CD14-positive monocyte (primary cell): ENCODE measurements at regions not wholly inside any gene's neighbourhood (a gene's known extent, or its start where the extent isn't known, plus 50 kb on each side); places are given as distances from the start of the nearest gene placed in this dataset.

ENCODE experiments used
- DNase-seq, 3 donors: peaks; one replicate each; pipeline ENCODE4 v3.0.0-alpha.2; 2011 to 2022
- H2AFZ ChIP-seq: 2 replicates; pipeline ENCODE4 v1.6.0; 2012; ENCODE audit warnings: mild to moderate bottlenecking, low read depth, low read length, inconsistent platforms; ENCODE audit not compliant: insufficient read depth, poor library complexity, severe bottlenecking
- H3K27ac ChIP-seq, 2 donors: 1 replicate in 1 of 2; 2 replicates in 1 of 2; pipeline ENCODE4 v1.5.1; 2012 to 2013; ENCODE audit warnings: low read length in 2 of 2, control low read depth in 1 of 2, inconsistent platforms in 1 of 2, low read depth in 1 of 2, mild to moderate bottlenecking in 1 of 2
- H3K27me3 ChIP-seq, 2 donors: one replicate each; pipeline versions ENCODE4 v1.6.0 to v1.6.1; 2011 to 2013; ENCODE audit warnings: low read length in 2 of 2; ENCODE audit not compliant: control insufficient read depth in 2 of 2, insufficient read depth in 2 of 2
- H3K36me3 ChIP-seq, 2 donors: replicated peaks in 1 of 2; 1 replicate in 1 of 2; 2 replicates in 1 of 2; pipeline versions ENCODE4 v1.5.1 to v1.6.1; 2012 to 2013; ENCODE audit warnings: low read length in 2 of 2, control low read depth in 1 of 2, inconsistent platforms in 1 of 2, mild to moderate bottlenecking in 1 of 2; ENCODE audit not compliant: insufficient read depth in 2 of 2, control insufficient read depth in 1 of 2
- H3K4me1 ChIP-seq, 2 donors: 1 replicate in 1 of 2; 2 replicates in 1 of 2; pipeline versions ENCODE4 v1.5.1 to v1.6.1; 2012 to 2013; ENCODE audit warnings: low read length in 2 of 2, control low read depth in 1 of 2, inconsistent platforms in 1 of 2, mild to moderate bottlenecking in 1 of 2, moderate library complexity in 1 of 2; ENCODE audit not compliant: insufficient read depth in 2 of 2, control insufficient read depth in 1 of 2
- H3K4me2 ChIP-seq: replicated peaks from 2 replicates; pipeline ENCODE3; 2012; ENCODE audit warnings: low read length, moderate library complexity, mild to moderate bottlenecking; ENCODE audit not compliant: poor library complexity, severe bottlenecking; ENCODE audit errors: extremely low read depth
- H3K4me3 ChIP-seq, 3 experiments: fragments of 200-600 bp in 1 of 3; sonication (generic) in 1 of 3; replicated peaks in 1 of 3; 1 replicate in 2 of 3; 2 replicates in 1 of 3; pipeline ENCODE4 v1.5.1; 2011 to 2013; ENCODE audit warnings: low read length in 3 of 3, mild to moderate bottlenecking in 3 of 3, control low read depth in 2 of 3, low read depth in 2 of 3, inconsistent platforms in 1 of 3, moderate library complexity in 1 of 3
- H3K79me2 ChIP-seq: 2 replicates; pipeline ENCODE4 v1.6.0; 2012; ENCODE audit warnings: mild to moderate bottlenecking, control low read depth, inconsistent platforms, low read length, moderate library complexity; ENCODE audit not compliant: insufficient read depth
- H3K9ac ChIP-seq: 2 replicates; pipeline ENCODE4 v1.6.0; 2017; ENCODE audit warnings: low read length, mild to moderate bottlenecking; ENCODE audit not compliant: insufficient read depth, poor library complexity, severe bottlenecking
- H3K9me3 ChIP-seq, 2 donors: replicated peaks in 1 of 2; 1 replicate in 1 of 2; 2 replicates in 1 of 2; pipeline versions ENCODE4 v1.5.1 to v1.6.1; 2012 to 2013; ENCODE audit warnings: low read length in 2 of 2, control low read depth in 1 of 2; ENCODE audit not compliant: control insufficient read depth in 1 of 2, insufficient read depth in 1 of 2
- H4K20me1 ChIP-seq: 2 replicates; pipeline ENCODE4 v1.6.0; 2012; ENCODE audit warnings: mild to moderate bottlenecking, low read length, control low read depth, moderate library complexity; ENCODE audit not compliant: insufficient read depth
- H3K27ac Mint-ChIP-seq, 7 donors: one replicate each; pipeline ENCODE4 v1.8.0; 2020; ENCODE audit warnings: mild to moderate bottlenecking in 7 of 7, mixed read lengths in 7 of 7, moderate library complexity in 6 of 7, inconsistent platforms in 2 of 7
- H3K27me3 Mint-ChIP-seq, 3 donors: one replicate each; pipeline ENCODE4 v1.8.0; 2021 to 2022; ENCODE audit warnings: low read depth in 3 of 3, mild to moderate bottlenecking in 3 of 3, mixed read lengths in 3 of 3, moderate library complexity in 3 of 3, inconsistent platforms in 1 of 3
- H3K36me3 Mint-ChIP-seq, 2 donors: one replicate each; pipeline ENCODE4 v1.8.0; 2020; ENCODE audit warnings: mixed read lengths in 2 of 2, inconsistent platforms in 1 of 2, mild to moderate bottlenecking in 1 of 2
- H3K4me1 Mint-ChIP-seq: one replicate; pipeline ENCODE4 v1.8.0; 2020; ENCODE audit warnings: mild to moderate bottlenecking, mixed read lengths
- H3K4me3 Mint-ChIP-seq, 2 donors: one replicate each; pipeline ENCODE4 v1.8.0; 2020; ENCODE audit warnings: mild to moderate bottlenecking in 2 of 2, mixed read lengths in 2 of 2, moderate library complexity in 1 of 2
- H3K9me3 Mint-ChIP-seq, 7 donors: one replicate each; pipeline ENCODE4 v1.8.0; 2020 to 2022; ENCODE audit warnings: mixed read lengths in 7 of 7, mild to moderate bottlenecking in 6 of 7, moderate library complexity in 6 of 7, inconsistent platforms in 2 of 7
- WGBS: methylation state at CpG from one replicate; pipeline ENCODE4 v1.1.5; 2013; ENCODE audit warnings: missing lambda C conversion rate; ENCODE audit not compliant: insufficient coverage; 5-methylcytosine and 5-hydroxymethylcytosine counted together
- intact Hi-C, 2 donors: fragments of 100-400 bp; cut with micrococcal nuclease; formaldehyde crosslinking; loops; one replicate each; pipeline versions ENCODE4 v1.15.0 to v1.15.1; 2023
- TF ChIP-seq, protein P1 (sequence below): fragments of 200-600 bp; IDR thresholded peaks from one replicate; pipeline ENCODE4 v1.8.0; 2022; ENCODE audit warnings: antibody characterized with exemption, mild to moderate bottlenecking

DNA sequence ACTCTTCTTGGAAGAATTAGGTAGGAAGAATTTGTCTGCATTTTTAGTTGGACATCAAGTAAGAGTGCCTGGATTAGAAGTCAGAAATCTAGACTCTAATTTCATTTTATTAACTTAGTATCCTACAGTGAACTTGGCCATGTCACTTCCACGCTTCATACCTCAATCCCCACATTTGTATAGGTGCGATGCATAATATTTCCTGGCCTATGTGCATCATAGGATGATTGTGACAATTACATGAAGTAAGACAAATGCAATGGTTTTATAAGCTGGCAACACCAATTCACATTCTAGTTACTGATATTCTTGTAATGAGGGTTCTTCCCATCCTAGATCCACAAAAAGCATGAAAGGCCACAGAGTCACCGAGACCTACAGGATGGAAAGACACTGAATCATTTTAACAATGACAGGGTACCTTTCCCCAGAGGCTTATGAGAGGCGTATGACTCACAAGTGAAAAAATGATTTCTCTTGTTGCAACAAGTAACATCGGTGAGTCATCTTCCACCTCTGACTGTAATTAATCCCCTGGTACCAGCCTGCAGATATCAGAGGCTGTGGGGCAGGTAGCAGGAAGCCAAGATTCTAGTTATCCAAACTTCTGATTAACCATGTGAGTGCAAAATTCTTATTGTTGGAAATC is 56.0 kb upstream of the OR5AK2 start:
- H4K20me1 ChIP-seq: no peaks in the 10 kb centered on the region
- H3K36me3 ChIP-seq: no peaks in the 10 kb centered on the region
- intact Hi-C loops: no loop called here
- Mint-ChIP-seq H3K4me3 (no peak overlapping the region), H3K9me3 (peaks cover 0 to 3% (median 0%) of the 10 kb centered on the region in 7 donors), H3K27me3 (peaks cover 0 to 3% (median 0%) of the 10 kb centered on the region in 3 donors), H3K36me3 (no peaks in the 10 kb centered on the region), H3K4me1 (no peaks in the 10 kb centered on the region), H3K27ac (no peak overlapping the region)
- no peaks in the 10 kb centered on the region for H3K27me3 ChIP-seq
- H3K79me2 ChIP-seq: no peaks in the 10 kb centered on the region
- H3K4me1 ChIP-seq: no peaks in the 10 kb centered on the region
- no peak overlapping the region for H3K27ac ChIP-seq
- no peak for DNase-seq
- no peak overlapping the region for H3K4me2 ChIP-seq
- 60% methylated on average over 1 of the region's 5 CpGs for WGBS
- H3K9ac ChIP-seq: no peak overlapping the region
- H2AFZ ChIP-seq: no peak overlapping the region
- H3K4me3 ChIP-seq: no peak overlapping the region
- TF ChIP-seq, protein P1, sequence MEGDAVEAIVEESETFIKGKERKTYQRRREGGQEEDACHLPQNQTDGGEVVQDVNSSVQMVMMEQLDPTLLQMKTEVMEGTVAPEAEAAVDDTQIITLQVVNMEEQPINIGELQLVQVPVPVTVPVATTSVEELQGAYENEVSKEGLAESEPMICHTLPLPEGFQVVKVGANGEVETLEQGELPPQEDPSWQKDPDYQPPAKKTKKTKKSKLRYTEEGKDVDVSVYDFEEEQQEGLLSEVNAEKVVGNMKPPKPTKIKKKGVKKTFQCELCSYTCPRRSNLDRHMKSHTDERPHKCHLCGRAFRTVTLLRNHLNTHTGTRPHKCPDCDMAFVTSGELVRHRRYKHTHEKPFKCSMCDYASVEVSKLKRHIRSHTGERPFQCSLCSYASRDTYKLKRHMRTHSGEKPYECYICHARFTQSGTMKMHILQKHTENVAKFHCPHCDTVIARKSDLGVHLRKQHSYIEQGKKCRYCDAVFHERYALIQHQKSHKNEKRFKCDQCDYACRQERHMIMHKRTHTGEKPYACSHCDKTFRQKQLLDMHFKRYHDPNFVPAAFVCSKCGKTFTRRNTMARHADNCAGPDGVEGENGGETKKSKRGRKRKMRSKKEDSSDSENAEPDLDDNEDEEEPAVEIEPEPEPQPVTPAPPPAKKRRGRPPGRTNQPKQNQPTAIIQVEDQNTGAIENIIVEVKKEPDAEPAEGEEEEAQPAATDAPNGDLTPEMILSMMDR: no peak
- H3K9me3 ChIP-seq: no peaks in the 10 kb centered on the region

GRCh38 chr11:56923116-56923515 is 65.6 kb upstream of the OR5AK2 start:
- intact Hi-C loops: no loop called here
- no CpG with 5 or more reads among the region's 1 CpG for WGBS
- H3K4me2 ChIP-seq: no peak overlapping the region

More at GRCh38 chr11:56923116-56923515, 65.6 kb upstream of the OR5AK2 start:
- Histone ChIP-seq H3K9me3 (no peaks in the 10 kb centered on the region), H3K36me3 (no peaks in the 10 kb centered on the region), H3K27me3 (no peaks in the 10 kb centered on the region), H4K20me1 (no peaks in the 10 kb centered on the region), H3K27ac (no peak overlapping the region), H3K9ac (no peak overlapping the region), H3K4me1 (no peaks in the 10 kb centered on the region), H3K79me2 (no peaks in the 10 kb centered on the region), H3K4me3 (no peak overlapping the region), H2AFZ (no peak overlapping the region)
- DNase-seq: no peak
- no peaks in the 10 kb centered on the region for H3K36me3 Mint-ChIP-seq
- TF ChIP-seq, protein P1: no peak
- H3K4me1 Mint-ChIP-seq: no peaks in the 10 kb centered on the region
- H3K27ac Mint-ChIP-seq: no peak overlapping the region
- H3K27me3 Mint-ChIP-seq: peaks cover 0 to 5% (median 0%) of the 10 kb centered on the region in 3 donors
- H3K9me3 Mint-ChIP-seq: peaks cover 0 to 5% (median 3%) of the 10 kb centered on the region in 7 donors
- H3K4me3 Mint-ChIP-seq: no peak overlapping the region
